Psoas muscle (tissue), 7 donors: ENCODE measurements at regions not wholly inside any gene's neighbourhood (a gene's known extent, or its start where the extent isn't known, plus 50 kb on each side); places are given as distances from the start of the nearest gene placed in this dataset.
A peak's percentile ranks its signal among the peaks of the same experiment; 100 is the strongest.

Experiments used
- ATAC-seq, 4 donors: fragments of 200-7000 bp; cut with Tn5 transposase; one replicate each; pipeline ENCODE4 v1.9.1; 2020; ENCODE audit warnings: moderate library complexity in 3 of 4, mild to moderate bottlenecking in 2 of 4
- DNase-seq, 2 donors: peaks; one replicate each; pipeline ENCODE4 v3.0.0-alpha.2; 2020
- H3K27ac ChIP-seq: fragments of 200-600 bp; one replicate; pipeline ENCODE4 v1.8.0; 2022
- H3K27me3 ChIP-seq, 3 donors: fragments of 200-600 bp in 1 of 3; one replicate each; pipeline versions ENCODE4 v1.6.1 to v1.8.0; 2013 to 2022; ENCODE audit warnings: low read length in 2 of 3, mild to moderate bottlenecking in 2 of 3, moderate library complexity in 1 of 3; ENCODE audit not compliant: insufficient read depth in 3 of 3
- H3K36me3 ChIP-seq, 2 donors: fragments of 200-600 bp in 1 of 2; one replicate each; pipeline versions ENCODE4 v1.6.1 to v1.8.0; 2013 to 2022; ENCODE audit warnings: low read depth in 1 of 2, mild to moderate bottlenecking in 1 of 2, moderate library complexity in 1 of 2; ENCODE audit not compliant: insufficient read depth in 1 of 2
- H3K4me1 ChIP-seq: fragments of 200-600 bp; one replicate; pipeline ENCODE4 v1.8.0; 2022
- H3K4me3 ChIP-seq: fragments of 200-600 bp; one replicate; pipeline ENCODE4 v1.8.0; 2022; ENCODE audit warnings: mild to moderate bottlenecking
- H3K9me3 ChIP-seq: fragments of 200-600 bp; one replicate; pipeline ENCODE4 v1.8.0; 2022
- WGBS, 3 donors: extraction: QIAGEN DNeasy Blood & Tissue Kit; methylation state at CpG; one replicate each; pipeline versions ENCODE4 v1.1.6 to v1.1.7; 2013; 5-methylcytosine and 5-hydroxymethylcytosine counted together
- intact Hi-C, 2 donors: fragments of 100-400 bp; cut with DNase I; formaldehyde crosslinking; loops; one replicate each; pipeline versions ENCODE4 v1.11.0 to v1.14.2; 2022
- TF ChIP-seq, protein P1 (sequence below): fragments of 200-600 bp; IDR thresholded peaks from one replicate; pipeline ENCODE4 v1.8.0; 2022; ENCODE audit warnings: antibody characterized with exemption
- donor health status: healthy with polysubstance abuse.
- donor health status: DM: no; HTN: no; CAD: no; lungs with moderate emphysema.
- donor health status: Bipolar disorder and iron deficiency.
- donor health status: healthy.
- donor health status: DM: yes; HTN: yes; CAD: no.
- donor health status: DM: no; HTN: no; CAD: no.
- donor health status: DM: yes; HTN: yes; CAD: no.

DNA sequence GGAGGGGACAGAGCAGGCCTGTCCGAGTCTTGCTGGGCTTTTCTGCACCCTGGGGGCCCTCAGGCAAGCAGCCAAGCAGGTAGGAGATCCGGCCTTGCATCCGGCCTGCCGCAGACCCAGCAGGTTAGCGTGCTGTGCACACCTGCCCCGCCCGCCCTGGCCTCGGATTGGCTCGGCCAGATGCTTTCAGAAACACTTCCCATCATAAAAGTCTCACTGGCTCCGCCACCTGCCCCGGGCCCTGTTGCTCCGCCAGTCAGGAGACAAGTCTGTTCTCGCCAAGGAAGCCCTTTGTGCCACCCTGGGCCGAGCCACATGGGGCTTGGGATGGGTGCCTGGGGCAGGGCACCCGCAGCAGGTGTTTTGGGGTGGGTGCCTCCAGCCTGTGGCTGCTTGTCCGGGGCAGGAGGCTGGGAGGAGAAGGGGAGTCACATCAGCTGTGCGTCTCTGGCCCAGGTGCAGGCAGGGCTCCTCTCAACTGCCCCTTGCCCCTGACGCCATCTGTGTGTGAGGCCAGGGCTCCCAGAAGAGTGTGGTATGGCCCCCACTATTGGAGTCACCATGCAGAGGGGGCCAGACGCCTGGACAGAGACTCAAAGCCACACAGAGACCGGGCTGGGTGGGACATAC lies 228.2 kb upstream of the GSE1 start:
- Histone ChIP-seq H3K4me1 (peaks cover 9% of the 10 kb centered on the region), H3K4me3 (no peak overlapping the region), H3K27ac (no peak overlapping the region), H3K9me3 (no peaks in the 10 kb centered on the region), H3K27me3 (no peaks in the 10 kb centered on the region), H3K36me3 (no peaks in the 10 kb centered on the region)
- ATAC-seq = peak in 1 of 4 donors; percentile 14
- intact Hi-C loops = no loop called here
- TF ChIP-seq, protein P1, sequence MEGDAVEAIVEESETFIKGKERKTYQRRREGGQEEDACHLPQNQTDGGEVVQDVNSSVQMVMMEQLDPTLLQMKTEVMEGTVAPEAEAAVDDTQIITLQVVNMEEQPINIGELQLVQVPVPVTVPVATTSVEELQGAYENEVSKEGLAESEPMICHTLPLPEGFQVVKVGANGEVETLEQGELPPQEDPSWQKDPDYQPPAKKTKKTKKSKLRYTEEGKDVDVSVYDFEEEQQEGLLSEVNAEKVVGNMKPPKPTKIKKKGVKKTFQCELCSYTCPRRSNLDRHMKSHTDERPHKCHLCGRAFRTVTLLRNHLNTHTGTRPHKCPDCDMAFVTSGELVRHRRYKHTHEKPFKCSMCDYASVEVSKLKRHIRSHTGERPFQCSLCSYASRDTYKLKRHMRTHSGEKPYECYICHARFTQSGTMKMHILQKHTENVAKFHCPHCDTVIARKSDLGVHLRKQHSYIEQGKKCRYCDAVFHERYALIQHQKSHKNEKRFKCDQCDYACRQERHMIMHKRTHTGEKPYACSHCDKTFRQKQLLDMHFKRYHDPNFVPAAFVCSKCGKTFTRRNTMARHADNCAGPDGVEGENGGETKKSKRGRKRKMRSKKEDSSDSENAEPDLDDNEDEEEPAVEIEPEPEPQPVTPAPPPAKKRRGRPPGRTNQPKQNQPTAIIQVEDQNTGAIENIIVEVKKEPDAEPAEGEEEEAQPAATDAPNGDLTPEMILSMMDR = no peak
- peak; percentile 9 to 50 for DNase-seq
- 84 to 94% (median 87%) methylated on average over 20 of the region's 20 CpGs for WGBS, 3 donors

DNA sequence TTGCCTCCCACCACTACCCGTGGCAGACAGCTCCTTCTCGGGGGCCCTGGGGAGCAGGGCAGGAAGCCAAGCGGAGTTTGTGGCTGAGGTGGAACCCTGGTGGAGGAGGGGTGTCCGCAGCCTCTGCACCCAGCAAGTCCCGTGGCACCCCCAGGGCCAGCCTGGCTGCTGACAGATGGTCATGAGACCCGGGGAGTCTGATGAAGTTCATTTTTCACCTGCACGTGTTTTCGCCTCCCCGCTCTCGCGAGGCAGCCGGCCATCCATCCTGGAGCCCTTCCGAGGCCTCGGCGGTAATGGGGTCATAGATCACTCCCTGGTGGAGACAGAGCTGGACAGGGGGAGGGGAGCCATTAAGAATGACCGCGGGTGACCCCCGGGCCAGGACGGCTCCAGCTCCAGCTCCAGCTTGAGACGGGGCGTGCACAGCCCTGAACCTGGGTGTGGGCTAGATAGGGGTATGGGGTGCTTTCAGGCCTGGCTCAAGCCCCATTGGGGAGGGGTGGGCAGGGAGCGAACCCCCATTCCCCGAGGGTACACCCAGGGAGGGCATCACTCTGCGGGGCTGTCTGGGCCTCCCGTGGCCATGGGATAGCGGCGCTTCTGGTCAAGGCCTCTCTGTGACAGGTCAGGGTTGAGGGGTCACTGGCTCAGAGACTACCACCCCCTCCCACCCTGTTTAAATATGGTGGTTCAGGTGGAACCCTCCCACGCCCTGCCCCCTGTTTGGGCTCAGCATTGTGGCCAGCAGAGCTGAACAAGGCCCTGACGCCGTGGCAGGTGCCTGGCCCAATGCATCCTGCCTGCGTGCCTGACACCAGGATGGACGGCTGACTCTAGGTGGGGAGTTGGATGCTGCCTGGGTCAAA lies 227.4 kb upstream of the GSE1 start:
- TF ChIP-seq, protein P1 = no peak
- Histone ChIP-seq H3K27me3 (no peaks in the 10 kb centered on the region), H3K4me1 (peaks cover 9% of the 10 kb centered on the region), H3K9me3 (no peaks in the 10 kb centered on the region), H3K36me3 (no peaks in the 10 kb centered on the region), H3K4me3 (no peak overlapping the region), H3K27ac (no peak overlapping the region)
- no peak for ATAC-seq
- intact Hi-C loops = no loop called here
- WGBS, 3 donors = 83 to 86% (median 83%) methylated on average over 30 to 32 of the region's 32 CpGs
- DNase-seq = peak in 1 of 2 donors; percentile 60

DNA sequence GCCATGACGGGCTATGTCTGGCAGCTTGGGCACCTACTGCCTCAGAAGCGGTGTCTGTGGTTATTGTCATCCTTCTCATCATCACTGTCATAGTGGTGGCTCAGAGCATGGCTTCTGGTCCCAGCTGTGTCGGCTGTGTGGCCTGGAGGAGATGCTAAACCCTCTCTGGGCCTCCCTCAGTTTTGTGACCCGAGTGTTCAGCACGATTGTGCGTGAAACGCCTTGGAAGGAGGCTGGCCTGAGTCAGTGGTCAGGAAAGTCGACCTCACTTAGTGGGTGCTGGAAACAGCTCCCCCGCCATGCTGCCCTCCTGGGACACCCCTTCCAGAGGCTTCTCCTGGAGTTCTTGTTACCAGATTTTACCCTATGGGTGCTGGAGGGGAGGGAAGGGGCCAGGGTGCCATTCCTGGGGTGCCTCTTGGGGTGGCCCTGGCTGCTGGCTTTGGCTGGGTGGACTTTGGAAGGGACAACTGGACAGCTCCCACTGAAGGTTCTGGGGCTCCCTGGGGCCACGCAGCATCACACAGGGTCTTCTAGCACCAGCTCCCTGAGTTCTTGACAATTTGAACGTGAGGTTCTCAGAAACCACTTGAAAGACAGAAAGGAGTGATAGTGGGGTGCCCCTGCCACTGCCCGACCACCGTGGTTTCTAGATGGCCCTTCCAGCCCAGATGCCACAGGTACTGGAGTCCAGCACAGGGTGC lies 226.5 kb upstream of the GSE1 start:
- WGBS, 3 donors = 95 to 97% (median 96%) methylated on average over 13 of the region's 13 CpGs

DNA sequence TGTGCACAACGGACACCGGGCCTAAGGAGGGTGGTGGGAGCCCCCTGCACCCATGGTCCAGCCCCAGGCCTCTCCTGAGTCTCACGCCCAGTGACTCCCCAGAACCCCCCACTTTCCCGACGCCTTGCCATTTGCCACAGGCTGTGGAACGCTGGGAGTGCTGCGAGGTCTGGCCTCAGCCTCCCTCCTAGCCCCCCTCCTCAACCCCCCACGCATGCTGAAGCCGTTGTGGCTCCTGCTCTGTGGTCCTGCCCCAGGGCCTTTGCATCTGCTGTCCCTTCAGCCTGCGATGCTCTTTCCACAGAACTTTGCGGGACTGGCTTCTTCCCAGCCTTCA lies 226.0 kb upstream of the GSE1 start:
- no peak overlapping the region for H3K4me3 ChIP-seq
- intact Hi-C loops = no loop called here
- H3K27me3 ChIP-seq = no peaks in the 10 kb centered on the region
- 92 to 99% (median 95%) methylated on average over 11 of the region's 11 CpGs for WGBS, 3 donors
- no peak overlapping the region for H3K27ac ChIP-seq
- TF ChIP-seq, protein P1 = no peak
- DNase-seq (peak in 1 of 2 donors; percentile 39), ATAC-seq (no peak)
- H3K4me1 ChIP-seq = peaks cover 4% of the 10 kb centered on the region
- no peaks in the 10 kb centered on the region for H3K9me3 ChIP-seq
- H3K36me3 ChIP-seq = no peaks in the 10 kb centered on the region

More for the DNA sequence above, 226.5 kb upstream of the GSE1 start:
- DNase-seq (peak in 1 of 2 donors; percentile 35), ATAC-seq (no peak)
- Histone ChIP-seq H3K36me3 (no peaks in the 10 kb centered on the region), H3K27ac (no peak overlapping the region), H3K27me3 (no peaks in the 10 kb centered on the region), H3K4me1 (peaks cover 5% of the 10 kb centered on the region), H3K4me3 (no peak overlapping the region), H3K9me3 (no peaks in the 10 kb centered on the region)
- intact Hi-C loops = no loop called here
- TF ChIP-seq, protein P1 = no peak
